HepG2 (cell line): ENCODE measurements at regions not wholly inside any gene's neighbourhood (a gene's known extent, or its start where the extent isn't known, plus 50 kb on each side); places are given as distances from the start of the nearest gene placed in this dataset.

Experiments
- ATAC-seq: fragments of 200-7000 bp; cut with Tn5 transposase; 3 replicates; pipeline ENCODE4 v1.9.1; 2020; ENCODE audit warnings: mild to moderate bottlenecking, moderate library complexity
- BruUV-seq: library from RNA; stranded (reverse); fragments of 400-500 nt; replicated peaks from 2 replicates; lab custom pipeline; 2021; lab: Mats Ljungman, UMichigan
- CTCF ChIA-PET: fragments of 300-600 bp; formaldehyde crosslinking; extraction: SDS; loops from one replicate; lab custom pipeline; 2021; ENCODE audit warnings: low total read pairs, inconsistent platforms, low intra/inter-chr PET ratio; lab: Yijun Ruan, JAX
- POLR2A ChIA-PET: fragments of 350-600 bp; sonication (Branson Sonifier 250); formaldehyde crosslinking; loops from one replicate; lab custom pipeline; 2020; ENCODE audit warnings: antibody characterized with exemption, inconsistent platforms; lab: Yijun Ruan, JAX
- DNase-seq: peaks from one replicate; pipeline ENCODE4 v3.0.0-alpha.2; 2015; ENCODE audit warnings: low spot score
- FAIRE-seq: peaks from 3 replicates; lab custom pipeline; 2011; peaks lifted over from hg19 to GRCh38; lab: Jason Lieb, UNC
- H2AFZ ChIP-seq: one replicate; pipeline ENCODE4 v1.6.1; 2011; ENCODE audit warnings: low read length, inconsistent platforms
- H3K27ac ChIP-seq: fragments of 300-600 bp; 3 replicates; pipeline ENCODE4 v1.8.0; 2011; ENCODE audit warnings: mixed run types, mild to moderate bottlenecking, mixed read lengths, low read length, inconsistent platforms; ENCODE audit not compliant: insufficient read depth; ENCODE audit errors: extremely low read length
- H3K27me3 ChIP-seq, 2 experiments: fragments of 200-600 bp in 1 of 2; 2 replicates in 1 of 2; 3 replicates in 1 of 2; pipeline versions ENCODE4 v1.6.0 to v1.8.0; 2011; ENCODE audit warnings: low read length in 2 of 2, mild to moderate bottlenecking in 2 of 2, moderate library complexity in 2 of 2, inconsistent platforms in 1 of 2; ENCODE audit not compliant: insufficient read depth in 2 of 2, control insufficient read depth in 1 of 2
- H3K36me3 ChIP-seq, 2 experiments: fragments of 200-600 bp in 1 of 2; replicated peaks in 1 of 2; 2 replicates in 1 of 2; 3 replicates in 1 of 2; pipeline versions ENCODE4 v1.5.1 to v1.8.0; 2011; ENCODE audit warnings: low read length in 2 of 2, inconsistent platforms in 1 of 2; ENCODE audit not compliant: insufficient read depth in 2 of 2, control insufficient read depth in 1 of 2
- H3K4me1 ChIP-seq: 2 replicates; pipeline ENCODE4 v1.5.1; 2012; ENCODE audit warnings: low read length, inconsistent platforms; ENCODE audit not compliant: insufficient read depth
- H3K4me2 ChIP-seq: 2 replicates; pipeline ENCODE4 v1.6.0; 2011; ENCODE audit warnings: low read depth, low read length, inconsistent platforms
- H3K4me3 ChIP-seq, 3 experiments: fragments of 200-600 bp in 1 of 3; sonication (generic), shearing (Covaris generic) in 1 of 3; replicated peaks in 1 of 3; 2 replicates each; pipeline ENCODE4 v1.5.1; 2011 to 2016; ENCODE audit warnings: low read length in 3 of 3, inconsistent platforms in 2 of 3, low read depth in 2 of 3, mild to moderate bottlenecking in 2 of 3, control low read depth in 1 of 3, mixed read lengths in 1 of 3; ENCODE audit not compliant: insufficient read depth in 1 of 3
- H3K79me2 ChIP-seq: one replicate; pipeline ENCODE4 v1.6.1; 2011; ENCODE audit warnings: low read length, inconsistent platforms; ENCODE audit not compliant: insufficient read depth
- H3K9ac ChIP-seq: 2 replicates; pipeline ENCODE4 v1.6.0; 2011; ENCODE audit warnings: mild to moderate bottlenecking, low read depth, low read length, inconsistent platforms; ENCODE audit not compliant: insufficient read depth
- H3K9me3 ChIP-seq: 2 replicates; pipeline ENCODE4 v1.5.1; 2012; ENCODE audit warnings: mild to moderate bottlenecking, low read length
- H4K20me1 ChIP-seq: 2 replicates; pipeline ENCODE4 v1.6.0; 2011; ENCODE audit warnings: inconsistent platforms, mild to moderate bottlenecking, low read length, moderate library complexity; ENCODE audit not compliant: insufficient read depth
- FOXO1 ChIP-seq: sonication (generic); formaldehyde crosslinking; IDR thresholded peaks from 2 replicates; pipeline ENCODE4 v1.4.0; 2020; ENCODE audit warnings: missing genetic modification reagents
- GABPB1 ChIP-seq: IDR thresholded peaks from 2 replicates; pipeline ENCODE4 v1.6.1; 2016; ENCODE audit warnings: mild to moderate bottlenecking, missing genetic modification reagents, moderate library complexity, missing compliant biosample characterization
- IRF2 ChIP-seq: IDR thresholded peaks from 2 replicates; pipeline ENCODE4 v1.6.1; 2018; ENCODE audit warnings: missing genetic modification reagents, missing compliant biosample characterization
- JDP2 ChIP-seq: sonication (generic); formaldehyde crosslinking; IDR thresholded peaks from 2 replicates; pipeline ENCODE4 v1.8.1; 2022; ENCODE audit warnings: missing genetic modification reagents, borderline replicate concordance
- MATR3 ChIP-seq: sonication (generic); formaldehyde crosslinking; IDR thresholded peaks from 2 replicates; pipeline ENCODE4 v1.4.0; 2020; ENCODE audit warnings: missing genetic modification reagents
- MXD4 ChIP-seq: IDR thresholded peaks from 2 replicates; pipeline ENCODE4 v1.6.1; 2016; ENCODE audit warnings: mild to moderate bottlenecking, missing biosample characterization, missing genetic modification reagents
- NCOA1 ChIP-seq: sonication (generic); formaldehyde crosslinking; IDR thresholded peaks from 2 replicates; pipeline ENCODE4 v1.9.0; 2021; ENCODE audit warnings: missing genetic modification reagents
- STAG1 ChIP-seq: sonication (generic); formaldehyde crosslinking; IDR thresholded peaks from 2 replicates; pipeline ENCODE4 v1.4.0; 2020; ENCODE audit warnings: missing genetic modification reagents
- SYNCRIP ChIP-seq: fragments of 200-400 bp; formaldehyde crosslinking; IDR thresholded peaks from 2 replicates; pipeline ENCODE4 v1.6.1; 2018; ENCODE audit warnings: mild to moderate bottlenecking, low read depth, low read length; ENCODE audit not compliant: insufficient read depth
- TBX3 ChIP-seq: fragments of 450-650 bp; IDR thresholded peaks from 2 replicates; pipeline ENCODE4 v1.6.1; 2017; ENCODE audit warnings: antibody characterized with exemption, mild to moderate bottlenecking, inconsistent platforms, borderline replicate concordance
- YEATS4 ChIP-seq: sonication (generic); formaldehyde crosslinking; IDR thresholded peaks from 2 replicates; pipeline ENCODE4 v1.4.0; 2020; ENCODE audit warnings: missing genetic modification reagents, borderline replicate concordance
- ZNF407 ChIP-seq: sonication (generic); formaldehyde crosslinking; IDR thresholded peaks from one replicate; pipeline ENCODE4 v1.5.1; 2020; ENCODE audit warnings: mild to moderate bottlenecking, missing genetic modification reagents; ENCODE audit errors: not compliant biosample characterization
- ZNF549 ChIP-seq: sonication (generic); formaldehyde crosslinking; IDR thresholded peaks from 2 replicates; pipeline ENCODE4 v1.5.0; 2020; ENCODE audit warnings: missing genetic modification reagents
- ZNF556 ChIP-seq: sonication (generic); formaldehyde crosslinking; IDR thresholded peaks from 2 replicates; pipeline ENCODE4 v1.4.0; 2020; ENCODE audit warnings: mild to moderate bottlenecking, missing genetic modification reagents, borderline replicate concordance
- ZSCAN25 ChIP-seq: sonication (generic); formaldehyde crosslinking; IDR thresholded peaks from 2 replicates; pipeline ENCODE4 v1.8.0; 2022; ENCODE audit warnings: mild to moderate bottlenecking, missing genetic modification reagents
- WGBS: methylation state at CpG from one replicate; pipeline ENCODE4 v1.1.6; 2017; ENCODE audit warnings: low lambda C conversion rate; 5-methylcytosine and 5-hydroxymethylcytosine counted together
- in situ Hi-C: cut with HindIII; loops from 2 replicates; pipeline ENCODE4 v1.10.0; 2017; ENCODE audit warnings: low pct_unique_long_range_greater_than_20kb; ENCODE audit not compliant: extremely low pct_ligation_motif_present
- intact Hi-C: fragments of 100-400 bp; cut with micrococcal nuclease; formaldehyde crosslinking; loops from one replicate; pipeline ENCODE4 v1.10.0; 2022; ENCODE audit not compliant: unreplicated experiment

- H3K9ac ChIP-seq = no peak overlapping the region
- no peak overlapping the region for H3K4me3 ChIP-seq
- no peaks in the 10 kb centered on the region for H3K4me1 ChIP-seq
- no TSS peak for BruUV-seq
- no peak overlapping the region for H3K27ac ChIP-seq
- H3K79me2 ChIP-seq = no peaks in the 10 kb centered on the region
- H4K20me1 ChIP-seq = no peaks in the 10 kb centered on the region
- no peaks in the 10 kb centered on the region for H3K9me3 ChIP-seq
- WGBS = 24% methylated on average over 2 of the region's 2 CpGs
- H3K36me3 ChIP-seq = no peaks in the 10 kb centered on the region
- POLR2A ChIA-PET = no interaction called here
- no peak for DNase-seq
- no peak overlapping the region for H2AFZ ChIP-seq
- in situ Hi-C loops = no loop called here
- no peaks in the 10 kb centered on the region for H3K27me3 ChIP-seq
- FAIRE-seq = no peak
- TF ChIP-seq SYNCRIP = no peak
- TF ChIP-seq FOXO1 = no peak
- no peak for TF ChIP-seq JDP2 (CRISPR knock-in tag)
- TF ChIP-seq MATR3 (CRISPR knock-in tag) = no peak
- no peak for TF ChIP-seq YEATS4 (CRISPR knock-in tag)
- no peak for TF ChIP-seq ZSCAN25 (CRISPR knock-in tag)
- TF ChIP-seq ZNF556 (CRISPR knock-in tag) = no peak
- no peak for TF ChIP-seq TBX3
- no peak for TF ChIP-seq ZNF549 (CRISPR knock-in tag)
- no peak for TF ChIP-seq ZNF407 (CRISPR knock-in tag)
- no peak for TF ChIP-seq MXD4 (CRISPR knock-in tag)
- TF ChIP-seq NCOA1 (CRISPR knock-in tag) = no peak
- no peak for TF ChIP-seq GABPB1 (CRISPR knock-in tag)
- no peak for TF ChIP-seq IRF2 (CRISPR knock-in tag)
- TF ChIP-seq STAG1 (CRISPR knock-in tag) = no peak
- CTCF ChIA-PET = no interaction called here
- H3K4me2 ChIP-seq = no peak overlapping the region
- intact Hi-C loops = no loop called here
- ATAC-seq = no peak
Measured at GRCh38 chr4:134650461-134650860, 448.9 kb upstream of the PABPC4L start.
